ENCODE measurements at regions not wholly inside any gene's neighbourhood (a gene's known extent, or its start where the extent isn't known, plus 50 kb on each side); places are given as distances from the start of the nearest gene placed in this dataset.

DNA sequence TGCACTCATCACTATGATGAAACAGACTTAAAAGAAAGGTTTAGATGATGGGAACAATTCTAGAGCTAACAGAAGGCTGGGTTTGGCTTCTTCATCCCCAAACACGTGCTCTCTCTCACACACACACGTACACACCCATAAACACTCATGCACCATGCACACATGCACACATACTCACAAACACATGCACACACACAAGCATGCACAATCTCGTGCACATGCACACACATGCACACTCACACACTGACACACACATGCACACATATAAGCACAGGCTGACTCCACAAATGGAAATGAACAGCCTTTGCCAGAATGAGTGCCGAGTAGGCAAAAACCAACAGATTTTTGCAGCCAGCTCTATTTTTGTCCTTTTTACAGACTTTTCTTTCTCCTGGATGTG is 1571.6 kb downstream of the AACS start:
- no peaks in the 10 kb centered on the region for H4K20me1 ChIP-seq (ENCODE audit: control insufficient read depth, insufficient read depth, insufficient read length)
- no peak for DNase-seq

More for the DNA sequence above, 1571.6 kb downstream of the AACS start:
- Histone ChIP-seq H2BK5ac (ENCODE audit: insufficient read length, low read length) (no peak overlapping the region), H3K9ac (ENCODE audit: extremely low read depth, insufficient read length, low read length) (no peak overlapping the region), H4K91ac (ENCODE audit: insufficient read length, low read depth, low read length) (no peak overlapping the region), H3K27me3 (ENCODE audit: insufficient read depth, low read length) (no peaks in the 10 kb centered on the region), H3K56ac (ENCODE audit: insufficient read length, low read depth, low read length) (no peak overlapping the region), H3K9me3 (ENCODE audit: control insufficient read depth, low read depth, low read length) (no peaks in the 10 kb centered on the region), H3K27ac (ENCODE audit: insufficient read length, low read depth, low read length) (no peak overlapping the region), H2BK120ac (ENCODE audit: low read depth, low read length, poor library complexity, severe bottlenecking) (no peak overlapping the region), H4K5ac (ENCODE audit: insufficient read length, low read depth, low read length) (no peak overlapping the region), H2BK20ac (ENCODE audit: low read depth, low read length, poor library complexity, severe bottlenecking) (no peak overlapping the region), H2AFZ (ENCODE audit: low read length) (no peak overlapping the region), H3T11ph (ENCODE audit: low read length) (no peak overlapping the region), H2AK5ac (ENCODE audit: insufficient read length, low read length) (no peak overlapping the region), H3K23ac (ENCODE audit: insufficient read length, low read depth, low read length) (no peak overlapping the region), H3K4ac (ENCODE audit: low read depth, low read length) (no peak overlapping the region), H4K8ac (replicated peaks; ENCODE audit: insufficient read length, low read depth, low read length) (no peak overlapping the region), H3K4me2 (ENCODE audit: insufficient read depth, insufficient read length, low read length) (no peak overlapping the region), H3K79me1 (ENCODE audit: insufficient read depth, low read depth, low read length, poor library complexity, severe bottlenecking) (no peaks in the 10 kb centered on the region), H3K18ac (ENCODE audit: insufficient read length, low read depth, low read length) (no peak overlapping the region), H3K79me2 (ENCODE audit: insufficient read depth, low read length) (no peaks in the 10 kb centered on the region), H2BK12ac (ENCODE audit: insufficient read length, low read depth, low read length) (no peak overlapping the region), H3K14ac (ENCODE audit: insufficient read depth, low read length) (no peak overlapping the region), H2BK15ac (ENCODE audit: low read depth, low read length) (no peak overlapping the region), H3K4me1 (ENCODE audit: insufficient read depth, low read length) (no peaks in the 10 kb centered on the region), H3K23me2 (ENCODE audit: insufficient read length, low read depth, low read length, poor library complexity, severe bottlenecking) (no peaks in the 10 kb centered on the region)
- Mint-ChIP-seq H3K27ac (no peak overlapping the region), H3K36me3 (ENCODE audit: insufficient read depth in 1 of 3, low read depth in 3 of 3) (peaks cover 2 to 7% (median 3%) of the 10 kb centered on the region in 3 experiments; a peak in 5 of 7 replicates), H3K27me3 (ENCODE audit: low read depth) (peaks cover 6% of the 10 kb centered on the region), H3K9me3 (peaks cover 12 to 24% of the 10 kb centered on the region in 2 experiments), H3K4me1 (no peaks in the 10 kb centered on the region), H3K4me3 (no peak overlapping the region)
- no CpG with 5 or more reads among the region's 4 CpGs for WGBS (ENCODE audit: extremely low coverage, insufficient read length, low lambda C conversion rate)
- TF ChIP-seq, protein P1, sequence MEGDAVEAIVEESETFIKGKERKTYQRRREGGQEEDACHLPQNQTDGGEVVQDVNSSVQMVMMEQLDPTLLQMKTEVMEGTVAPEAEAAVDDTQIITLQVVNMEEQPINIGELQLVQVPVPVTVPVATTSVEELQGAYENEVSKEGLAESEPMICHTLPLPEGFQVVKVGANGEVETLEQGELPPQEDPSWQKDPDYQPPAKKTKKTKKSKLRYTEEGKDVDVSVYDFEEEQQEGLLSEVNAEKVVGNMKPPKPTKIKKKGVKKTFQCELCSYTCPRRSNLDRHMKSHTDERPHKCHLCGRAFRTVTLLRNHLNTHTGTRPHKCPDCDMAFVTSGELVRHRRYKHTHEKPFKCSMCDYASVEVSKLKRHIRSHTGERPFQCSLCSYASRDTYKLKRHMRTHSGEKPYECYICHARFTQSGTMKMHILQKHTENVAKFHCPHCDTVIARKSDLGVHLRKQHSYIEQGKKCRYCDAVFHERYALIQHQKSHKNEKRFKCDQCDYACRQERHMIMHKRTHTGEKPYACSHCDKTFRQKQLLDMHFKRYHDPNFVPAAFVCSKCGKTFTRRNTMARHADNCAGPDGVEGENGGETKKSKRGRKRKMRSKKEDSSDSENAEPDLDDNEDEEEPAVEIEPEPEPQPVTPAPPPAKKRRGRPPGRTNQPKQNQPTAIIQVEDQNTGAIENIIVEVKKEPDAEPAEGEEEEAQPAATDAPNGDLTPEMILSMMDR (conservative IDR thresholded peaks at IDR 0.05), result no peak

Data from H9 (cell line).